Endodermal cell (in vitro differentiated cells): ENCODE measurements at regions not wholly inside any gene's neighbourhood (a gene's known extent, or its start where the extent isn't known, plus 50 kb on each side); places are given as distances from the start of the nearest gene placed in this dataset.

Experiments
- DNase-seq: peaks from one replicate; pipeline ENCODE4 v3.0.0-alpha.2; 2017
- H3K27ac ChIP-seq: 2 replicates; pipeline ENCODE4 v1.5.1; 2013; ENCODE audit warnings: mild to moderate bottlenecking, low read depth, low read length, moderate library complexity
- H3K27me3 ChIP-seq: 2 replicates; pipeline ENCODE4 v1.6.1; 2013; ENCODE audit warnings: mild to moderate bottlenecking, low read length, moderate library complexity; ENCODE audit not compliant: insufficient read depth, control insufficient read depth, poor library complexity, severe bottlenecking
- H3K36me3 ChIP-seq: 2 replicates; pipeline ENCODE4 v1.7.0; 2013; ENCODE audit warnings: mild to moderate bottlenecking, low read length, moderate library complexity; ENCODE audit not compliant: control insufficient read depth, insufficient read depth
- H3K4me1 ChIP-seq: one replicate; pipeline ENCODE4 v1.7.0; 2013; ENCODE audit warnings: low read length; ENCODE audit not compliant: control insufficient read depth, insufficient read depth
- H3K4me3 ChIP-seq: 2 replicates; pipeline ENCODE4 v1.5.1; 2013; ENCODE audit warnings: mild to moderate bottlenecking, low read length, moderate library complexity
- H3K9ac ChIP-seq: 2 replicates; pipeline ENCODE4 v1.6.1; 2013; ENCODE audit warnings: mild to moderate bottlenecking, low read length, moderate library complexity; ENCODE audit not compliant: poor library complexity, severe bottlenecking; ENCODE audit errors: extremely low read depth
- H3K9me3 ChIP-seq: 2 replicates; pipeline ENCODE4 v1.6.1; 2013; ENCODE audit warnings: mild to moderate bottlenecking, low read length, moderate library complexity; ENCODE audit not compliant: control insufficient read depth
- H3K27ac Mint-ChIP-seq: 2 replicates; pipeline ENCODE4 v1.8.0; 2020; ENCODE audit warnings: mixed read lengths
- H3K27me3 Mint-ChIP-seq: 2 replicates; pipeline ENCODE4 v1.8.0; 2021; ENCODE audit warnings: mild to moderate bottlenecking, mixed read lengths; ENCODE audit not compliant: insufficient read depth
- H3K36me3 Mint-ChIP-seq: 2 replicates; pipeline ENCODE4 v1.8.0; 2020; ENCODE audit warnings: low read depth, mixed read lengths
- H3K4me1 Mint-ChIP-seq: 2 replicates; pipeline ENCODE4 v1.8.0; 2020; ENCODE audit warnings: mixed read lengths
- H3K4me3 Mint-ChIP-seq: 2 replicates; pipeline ENCODE4 v1.8.0; 2020; ENCODE audit warnings: mild to moderate bottlenecking, moderate library complexity, mixed read lengths
- H3K9me3 Mint-ChIP-seq: 2 replicates; pipeline ENCODE4 v1.8.0; 2020; ENCODE audit warnings: mild to moderate bottlenecking, mixed read lengths
- WGBS, 2 experiments: methylation state at CpG; one replicate each; pipeline versions ENCODE4 v1.1.5 to v1.1.7; 2013; ENCODE audit warnings: missing lambda C conversion rate in 2 of 2, mixed read lengths in 1 of 2; ENCODE audit not compliant: insufficient coverage in 1 of 2, insufficient read length in 1 of 2; 5-methylcytosine and 5-hydroxymethylcytosine counted together
- TF ChIP-seq, protein P1 (sequence below): fragments of 200-600 bp; sonication (generic); conservative IDR thresholded peaks from 2 replicates; pipeline ENCODE4 v1.5.0; 2021; ENCODE audit warnings: antibody characterized with exemption, mild to moderate bottlenecking

DNA sequence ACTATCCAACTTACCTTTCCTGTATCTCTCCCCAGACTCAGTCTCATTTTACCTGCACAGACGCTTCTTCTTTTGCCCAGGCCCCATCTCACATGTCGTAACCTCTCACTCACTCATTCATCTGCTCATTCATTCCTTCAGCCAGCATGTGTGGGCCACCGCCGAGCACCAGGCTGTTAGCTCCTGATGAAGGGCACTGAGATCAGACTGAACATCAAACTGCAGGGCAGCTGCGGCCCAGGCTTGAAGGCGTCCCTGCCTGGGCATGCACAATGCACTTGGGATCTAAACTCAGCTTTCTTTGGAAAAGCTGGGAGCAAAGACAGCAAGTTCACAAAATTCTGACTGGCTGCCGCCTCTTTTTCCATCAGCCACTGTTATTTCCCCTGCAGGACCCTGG is 1456.3 kb downstream of the BRD1 start:
- H3K9me3 Mint-ChIP-seq, result no peaks in the 10 kb centered on the region
- no peaks in the 10 kb centered on the region for H3K36me3 ChIP-seq
- H3K4me1 ChIP-seq, result peaks cover 8% of the 10 kb centered on the region
- H3K27me3 Mint-ChIP-seq, result peaks cover 90% of the 10 kb centered on the region
- H3K4me3 Mint-ChIP-seq, result no peak overlapping the region
- TF ChIP-seq, protein P1, sequence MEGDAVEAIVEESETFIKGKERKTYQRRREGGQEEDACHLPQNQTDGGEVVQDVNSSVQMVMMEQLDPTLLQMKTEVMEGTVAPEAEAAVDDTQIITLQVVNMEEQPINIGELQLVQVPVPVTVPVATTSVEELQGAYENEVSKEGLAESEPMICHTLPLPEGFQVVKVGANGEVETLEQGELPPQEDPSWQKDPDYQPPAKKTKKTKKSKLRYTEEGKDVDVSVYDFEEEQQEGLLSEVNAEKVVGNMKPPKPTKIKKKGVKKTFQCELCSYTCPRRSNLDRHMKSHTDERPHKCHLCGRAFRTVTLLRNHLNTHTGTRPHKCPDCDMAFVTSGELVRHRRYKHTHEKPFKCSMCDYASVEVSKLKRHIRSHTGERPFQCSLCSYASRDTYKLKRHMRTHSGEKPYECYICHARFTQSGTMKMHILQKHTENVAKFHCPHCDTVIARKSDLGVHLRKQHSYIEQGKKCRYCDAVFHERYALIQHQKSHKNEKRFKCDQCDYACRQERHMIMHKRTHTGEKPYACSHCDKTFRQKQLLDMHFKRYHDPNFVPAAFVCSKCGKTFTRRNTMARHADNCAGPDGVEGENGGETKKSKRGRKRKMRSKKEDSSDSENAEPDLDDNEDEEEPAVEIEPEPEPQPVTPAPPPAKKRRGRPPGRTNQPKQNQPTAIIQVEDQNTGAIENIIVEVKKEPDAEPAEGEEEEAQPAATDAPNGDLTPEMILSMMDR, result no peak
- no peak overlapping the region for H3K4me3 ChIP-seq
- no peak overlapping the region for H3K9ac ChIP-seq
- no peaks in the 10 kb centered on the region for H3K36me3 Mint-ChIP-seq
- H3K27ac Mint-ChIP-seq, result no peak overlapping the region
- H3K27ac ChIP-seq, result no peak overlapping the region
- no peaks in the 10 kb centered on the region for H3K9me3 ChIP-seq
- 79 to 83% methylated on average over 6 to 7 of the region's 7 CpGs for WGBS, 2 experiments
- peaks cover 18% of the 10 kb centered on the region for H3K4me1 Mint-ChIP-seq
- no peaks in the 10 kb centered on the region for H3K27me3 ChIP-seq
- DNase-seq, result peak; percentile 38

DNA sequence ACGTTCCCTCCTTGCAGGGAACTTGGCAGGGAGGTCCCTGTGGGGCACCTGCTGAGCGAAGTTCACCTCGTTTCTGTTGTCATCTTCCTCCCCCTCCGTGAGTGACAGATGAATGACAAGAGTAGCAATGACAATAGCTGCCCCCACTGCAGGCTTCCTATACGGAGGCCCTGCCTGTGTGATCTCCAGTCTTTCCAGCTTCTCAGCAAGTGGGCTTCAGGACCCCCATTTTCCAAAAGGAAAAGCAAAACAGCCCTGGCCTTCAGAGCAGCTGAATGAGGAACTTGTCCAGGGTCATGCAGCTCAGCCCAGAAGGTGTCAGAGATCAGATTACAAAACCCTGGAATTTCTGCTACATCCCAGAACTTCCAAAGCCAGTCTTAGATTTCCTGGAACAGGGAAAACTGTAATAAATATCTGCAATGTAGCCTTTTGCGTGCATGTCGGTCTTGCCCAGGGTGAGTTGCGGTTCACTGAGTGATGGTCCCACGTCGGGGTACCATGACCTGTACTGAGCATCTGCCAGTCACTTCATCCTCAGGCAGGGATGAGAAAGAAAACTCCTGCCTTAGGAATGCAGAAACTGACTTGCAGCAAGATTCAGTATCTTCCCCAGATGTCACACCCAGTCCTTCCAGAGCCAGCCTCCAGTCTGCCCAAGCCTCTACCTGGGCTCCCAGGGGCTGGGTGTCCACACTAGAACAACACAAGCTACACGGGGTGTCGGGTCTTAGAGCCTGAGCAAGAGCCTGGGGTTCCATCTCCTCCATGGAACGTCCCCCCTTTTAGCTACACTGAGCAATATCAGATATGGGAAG is 1457.0 kb downstream of the BRD1 start:
- Histone ChIP-seq H3K36me3 (no peaks in the 10 kb centered on the region), H3K27ac (no peak overlapping the region), H3K4me3 (no peak overlapping the region), H3K9ac (no peak overlapping the region), H3K9me3 (no peaks in the 10 kb centered on the region), H3K27me3 (no peaks in the 10 kb centered on the region), H3K4me1 (peaks cover 8% of the 10 kb centered on the region)
- Mint-ChIP-seq H3K36me3 (no peaks in the 10 kb centered on the region), H3K4me1 (peaks cover 18% of the 10 kb centered on the region), H3K27me3 (peaks cover 91% of the 10 kb centered on the region), H3K4me3 (peak overlapping the region; percentile 34), H3K9me3 (no peaks in the 10 kb centered on the region), H3K27ac (no peak overlapping the region)
- TF ChIP-seq, protein P1, result no peak
- DNase-seq, result peak; percentile 51
- 71 to 78% methylated on average over 9 to 12 of the region's 13 CpGs for WGBS, 2 experiments

DNA sequence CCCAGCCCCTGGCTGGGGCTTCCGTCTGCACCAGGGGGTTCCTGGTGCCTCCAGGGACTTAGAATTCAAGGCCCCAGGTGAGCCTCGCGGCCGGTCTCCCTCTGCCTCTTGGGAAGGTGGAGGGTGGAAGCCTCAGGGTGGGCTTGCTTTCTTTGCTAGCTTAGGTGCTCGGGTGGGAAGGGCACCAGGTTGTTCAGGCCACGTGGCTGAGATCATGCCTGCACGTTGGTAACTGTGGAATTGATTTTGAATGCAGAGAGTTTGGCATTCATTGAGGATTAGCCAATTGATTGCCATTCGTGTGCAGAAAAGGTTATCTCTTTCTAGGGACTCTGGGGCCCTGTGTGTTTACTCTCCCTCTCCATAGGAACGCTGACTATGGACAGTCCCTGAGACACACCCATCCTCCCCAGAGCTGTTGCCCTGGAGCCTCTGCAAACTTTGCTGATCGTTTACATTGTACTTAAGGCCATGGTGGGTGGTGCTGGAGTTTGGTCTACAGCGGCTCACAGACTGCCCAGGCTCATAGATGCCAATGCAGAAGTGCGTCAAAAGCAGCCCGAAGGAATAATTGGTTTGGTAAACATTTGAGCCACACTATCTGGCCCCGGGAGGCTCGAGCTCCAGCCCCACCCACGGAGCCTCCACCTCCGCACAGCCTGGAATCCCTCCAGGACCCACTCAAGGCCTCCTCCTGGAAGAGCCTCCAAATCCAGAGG is 1457.7 kb downstream of the BRD1 start:
- WGBS, 2 experiments, result 43% methylated on average over 12 to 16 of the region's 17 CpGs
- H3K9ac ChIP-seq, result no peak overlapping the region
- TF ChIP-seq, protein P1, result no peak
- peak; percentile 80 for DNase-seq
- H3K36me3 Mint-ChIP-seq, result no peaks in the 10 kb centered on the region
- H3K36me3 ChIP-seq, result no peaks in the 10 kb centered on the region
- H3K4me3 ChIP-seq, result no peak overlapping the region
- no peak overlapping the region for H3K27ac ChIP-seq
- no peaks in the 10 kb centered on the region for H3K9me3 Mint-ChIP-seq
- peaks cover 18% of the 10 kb centered on the region for H3K4me1 Mint-ChIP-seq
- peaks cover 90% of the 10 kb centered on the region for H3K27me3 Mint-ChIP-seq
- H3K9me3 ChIP-seq, result no peaks in the 10 kb centered on the region
- no peaks in the 10 kb centered on the region for H3K27me3 ChIP-seq
- H3K4me1 ChIP-seq, result peaks cover 8% of the 10 kb centered on the region
- no peak overlapping the region for H3K27ac Mint-ChIP-seq
- peak overlapping the region; percentile 34 for H3K4me3 Mint-ChIP-seq
